ENCODE measurements at regions not wholly inside any gene's neighbourhood (a gene's known extent, or its start where the extent isn't known, plus 50 kb on each side); places are given as distances from the start of the nearest gene placed in this dataset.
"Not testable (repeated sequence)": the region's sequence is repeated elsewhere in the genome, so short reads cannot be mapped to it uniquely, and the experiment has no call there.

GRCh38 chr19:28687296-28687695 is 525.7 kb downstream of the UQCRFS1 start:
- no peak for TF ChIP-seq CTCF (conservative IDR thresholded peaks at IDR 0.05; ENCODE audit: low read depth, low read length)
- peak; percentile 63 for DNase-seq (ENCODE audit: low read depth)
- no peak overlapping the region for H3K4me3 ChIP-seq (ENCODE audit: low read depth, low read length)

DNA sequence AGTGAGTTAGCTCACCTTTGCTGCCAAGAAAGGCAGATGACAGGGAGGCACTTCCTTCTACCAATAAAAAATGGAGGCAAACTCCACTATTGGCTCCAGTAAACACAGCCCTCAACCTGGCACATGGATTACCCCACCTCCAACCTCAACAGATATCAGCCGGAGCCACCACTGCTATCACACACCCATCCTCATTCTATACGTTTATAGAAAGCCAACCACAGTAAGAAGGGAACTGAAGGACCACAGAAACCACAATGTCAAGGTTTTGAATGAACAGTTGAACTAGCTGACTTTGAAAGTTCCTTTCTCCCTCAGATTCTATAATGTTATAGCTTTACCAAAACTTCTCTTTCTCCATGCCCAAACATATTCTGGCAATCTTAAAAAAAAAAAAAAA is 526.2 kb downstream of the UQCRFS1 start:
- no peak overlapping the region for H3K4me3 ChIP-seq (ENCODE audit: low read depth, low read length)
- no peak for TF ChIP-seq CTCF (conservative IDR thresholded peaks at IDR 0.05; ENCODE audit: low read depth, low read length)
- peak; percentile 4 for DNase-seq (ENCODE audit: low read depth)

GRCh38 chr19:28685802-28686201 is 527.1 kb downstream of the UQCRFS1 start:
- no peak for TF ChIP-seq CTCF (conservative IDR thresholded peaks at IDR 0.05; ENCODE audit: low read depth, low read length)
- no peak for DNase-seq (ENCODE audit: low read depth)

DNA sequence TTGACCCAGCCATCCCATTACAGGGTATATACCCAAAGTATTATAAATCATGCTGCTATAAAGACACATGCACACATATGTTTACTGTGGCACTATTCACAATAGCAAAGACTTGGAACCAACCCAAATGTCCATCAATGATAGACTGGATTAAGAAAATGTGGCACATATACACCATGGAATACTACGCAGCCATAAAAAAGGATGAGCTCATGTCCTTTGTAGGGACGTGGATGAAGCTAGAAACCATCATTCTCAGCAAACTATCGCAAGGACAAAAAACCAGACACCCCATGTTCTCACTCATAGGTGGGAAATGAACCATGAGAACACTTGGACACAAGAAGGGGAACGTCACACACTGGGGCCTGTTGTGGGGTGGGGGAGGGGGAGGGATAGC is 527.9 kb downstream of the UQCRFS1 start:
- DNase-seq (ENCODE audit: low read depth); H3K4me3 ChIP-seq (ENCODE audit: low read depth, low read length): not testable (repeated sequence)

More at GRCh38 chr19:28685802-28686201, 527.1 kb downstream of the UQCRFS1 start:
- H3K4me3 ChIP-seq (ENCODE audit: low read depth, low read length): no peak overlapping the region

DNA sequence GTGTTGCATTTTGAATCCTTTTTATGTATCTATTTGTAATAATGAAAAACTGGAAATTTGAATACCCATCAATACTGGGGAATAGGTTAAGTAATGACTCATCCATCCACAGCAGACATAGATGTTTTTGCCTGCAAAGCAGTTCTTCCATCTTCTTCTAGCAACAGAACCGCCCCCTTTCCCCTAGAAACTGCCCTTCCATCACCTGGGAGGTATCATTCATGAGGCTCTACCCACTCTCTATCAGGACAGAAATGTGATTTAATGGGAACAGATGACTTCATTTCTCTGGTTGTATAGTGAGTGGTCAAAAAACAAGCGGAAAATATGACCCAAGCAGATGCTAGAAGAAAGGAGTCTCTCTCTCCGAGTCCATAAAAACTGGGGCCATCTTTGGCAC is 532.8 kb downstream of the UQCRFS1 start:
- no peak for TF ChIP-seq CTCF (conservative IDR thresholded peaks at IDR 0.05; ENCODE audit: low read depth, low read length)
- no peak overlapping the region for H3K4me3 ChIP-seq (ENCODE audit: low read depth, low read length)
- no peak for DNase-seq (ENCODE audit: low read depth)

DNA sequence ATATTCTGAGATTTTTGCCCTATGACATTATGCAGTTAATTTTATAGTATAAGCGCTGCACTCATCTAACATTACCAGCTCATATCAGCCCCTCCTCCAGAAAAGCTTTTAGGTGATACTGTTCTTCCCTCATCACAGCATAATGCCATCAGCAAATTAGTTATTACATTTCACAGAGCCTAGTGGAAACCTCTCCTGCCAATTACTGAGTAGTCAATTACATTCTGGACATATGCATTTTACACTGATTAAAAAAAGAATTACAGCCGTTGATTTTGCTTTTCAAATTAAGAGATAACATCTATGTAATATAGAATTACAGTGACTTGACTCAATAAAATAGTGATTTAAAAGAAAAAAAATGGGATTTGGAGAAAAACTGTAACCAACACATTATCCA is 542.1 kb downstream of the UQCRFS1 start:
- no peak for DNase-seq (ENCODE audit: low read depth)
- TF ChIP-seq CTCF (conservative IDR thresholded peaks at IDR 0.05; ENCODE audit: low read depth, low read length): no peak
- no peak overlapping the region for H3K4me3 ChIP-seq (ENCODE audit: low read depth, low read length)

DNA sequence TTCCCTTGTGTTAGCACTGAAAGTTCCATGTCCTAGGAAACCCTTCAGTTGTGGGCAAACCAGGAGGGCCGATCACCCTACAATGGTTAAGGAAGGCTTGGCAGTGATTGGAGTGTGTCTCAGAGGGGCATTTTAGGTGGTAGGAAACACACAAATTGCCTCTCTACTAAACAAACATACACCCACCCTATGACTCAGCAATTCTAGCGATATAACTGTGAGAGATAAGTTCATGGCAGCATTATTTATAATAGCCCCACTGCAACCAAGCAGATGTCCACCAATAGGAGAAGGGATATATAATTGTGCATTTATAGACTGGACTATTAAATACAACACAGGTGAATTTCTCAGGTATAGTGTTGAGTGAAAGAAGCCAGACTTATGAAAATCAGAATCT is 543.1 kb downstream of the UQCRFS1 start:
- TF ChIP-seq CTCF (conservative IDR thresholded peaks at IDR 0.05; ENCODE audit: low read depth, low read length): no peak
- DNase-seq (ENCODE audit: low read depth): no peak
- no peak overlapping the region for H3K4me3 ChIP-seq (ENCODE audit: low read depth, low read length)

Data from choroid plexus epithelial cell (primary cell).